Dedifferentiated amniotic fluid mesenchymal stem cell (primary cell): ENCODE measurements at regions not wholly inside any gene's neighbourhood (a gene's known extent, or its start where the extent isn't known, plus 50 kb on each side); places are given as distances from the start of the nearest gene placed in this dataset.
"Not testable (repeated sequence)": the region's sequence is repeated elsewhere in the genome, so short reads cannot be mapped to it uniquely, and the experiment has no call there.

Source experiments
- DNase-seq: peaks from one replicate; pipeline ENCODE4 v3.0.0-alpha.2; 2016; ENCODE audit errors: extremely low spot score

DNA sequence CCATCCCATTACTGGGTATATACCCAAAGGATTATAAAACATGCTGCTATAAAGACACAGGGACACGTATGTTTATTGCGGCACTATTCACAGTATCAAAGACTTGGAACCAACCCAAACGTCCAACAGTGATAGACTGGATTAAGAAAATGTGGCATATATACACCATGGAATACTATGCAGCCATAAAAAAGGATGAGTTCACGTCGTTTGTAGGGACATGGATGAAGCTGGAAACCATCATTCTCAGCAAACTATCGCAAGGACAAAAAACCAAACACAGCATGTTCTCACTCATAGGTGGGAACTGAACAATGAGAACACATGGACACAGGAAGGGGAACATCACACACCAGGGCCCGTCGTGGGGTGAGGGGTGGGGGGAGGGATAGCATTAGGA is 106.1 kb downstream of the CHD1L start:
- not testable (repeated sequence) for DNase-seq

- DNase-seq, result no peak
Observed at GRCh38 chr1:147349533-147349932, 107.0 kb downstream of the CHD1L start.

DNA sequence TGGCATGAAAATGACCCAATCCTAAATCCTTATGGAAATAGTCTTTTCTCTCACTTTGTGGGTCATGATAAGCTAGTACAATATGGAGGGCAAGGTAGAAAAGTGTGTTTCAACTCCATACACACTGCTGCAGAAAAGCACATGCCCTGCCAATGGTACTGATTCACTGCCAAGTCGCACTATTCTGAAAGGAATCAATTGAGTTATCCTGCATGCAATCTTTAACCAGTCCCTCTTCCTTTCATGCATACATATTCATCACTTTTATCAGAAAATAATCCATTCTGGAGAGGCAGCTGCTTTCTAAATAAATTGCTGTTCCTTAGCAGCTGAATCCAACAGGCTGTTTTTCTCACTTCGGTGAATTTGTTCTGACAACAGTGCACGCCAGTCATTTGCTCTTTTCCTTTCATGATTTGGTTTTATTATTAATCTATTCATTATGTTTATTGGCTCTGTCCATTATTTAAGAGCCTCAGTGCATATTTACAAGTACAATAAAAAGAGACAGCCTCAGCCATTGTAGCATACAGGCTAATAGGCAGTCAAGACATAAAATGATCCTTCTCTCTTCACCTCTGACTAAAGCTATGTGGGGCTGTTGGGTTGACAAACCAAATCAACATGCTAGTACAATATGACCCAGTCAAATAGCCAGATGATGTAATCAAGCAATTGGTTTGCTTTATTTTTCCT is 108.8 kb downstream of the CHD1L start:
- no peak for DNase-seq

GRCh38 chr1:147377263-147378246 is 135.1 kb downstream of the CHD1L start:
- no peak for DNase-seq

- DNase-seq, result no peak
Observed at GRCh38 chr1:147379889-147380288, 137.4 kb downstream of the CHD1L start.

- no peak for DNase-seq
Observed at GRCh38 chr1:147384804-147385203, 142.3 kb downstream of the CHD1L start.

GRCh38 chr1:147388969-147389368 is 146.5 kb downstream of the CHD1L start:
- DNase-seq, result no peak

- DNase-seq, result peak; percentile 61
Observed at GRCh38 chr1:147389532-147390184, 147.2 kb downstream of the CHD1L start.

GRCh38 chr1:147390185-147390542 is 147.7 kb downstream of the CHD1L start:
- DNase-seq, result no peak

DNA sequence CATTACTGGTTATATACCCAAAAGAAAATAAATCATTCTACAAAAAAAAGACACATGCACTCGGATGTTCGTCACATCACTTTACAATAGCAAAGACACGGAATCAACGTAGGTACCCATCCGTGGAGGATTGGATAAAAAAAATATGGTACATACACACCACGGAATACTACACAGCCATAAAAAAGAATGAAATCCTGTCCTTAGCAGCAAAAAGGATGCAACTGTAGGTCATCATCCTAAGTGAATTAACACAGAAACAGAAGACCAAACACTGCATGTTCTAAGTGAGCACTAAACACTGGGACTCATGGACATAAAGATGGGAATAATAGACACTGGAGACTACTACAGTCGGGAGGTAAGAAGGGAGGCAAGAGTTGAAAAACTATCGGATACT is 148.6 kb downstream of the CHD1L start:
- no peak for DNase-seq

DNA sequence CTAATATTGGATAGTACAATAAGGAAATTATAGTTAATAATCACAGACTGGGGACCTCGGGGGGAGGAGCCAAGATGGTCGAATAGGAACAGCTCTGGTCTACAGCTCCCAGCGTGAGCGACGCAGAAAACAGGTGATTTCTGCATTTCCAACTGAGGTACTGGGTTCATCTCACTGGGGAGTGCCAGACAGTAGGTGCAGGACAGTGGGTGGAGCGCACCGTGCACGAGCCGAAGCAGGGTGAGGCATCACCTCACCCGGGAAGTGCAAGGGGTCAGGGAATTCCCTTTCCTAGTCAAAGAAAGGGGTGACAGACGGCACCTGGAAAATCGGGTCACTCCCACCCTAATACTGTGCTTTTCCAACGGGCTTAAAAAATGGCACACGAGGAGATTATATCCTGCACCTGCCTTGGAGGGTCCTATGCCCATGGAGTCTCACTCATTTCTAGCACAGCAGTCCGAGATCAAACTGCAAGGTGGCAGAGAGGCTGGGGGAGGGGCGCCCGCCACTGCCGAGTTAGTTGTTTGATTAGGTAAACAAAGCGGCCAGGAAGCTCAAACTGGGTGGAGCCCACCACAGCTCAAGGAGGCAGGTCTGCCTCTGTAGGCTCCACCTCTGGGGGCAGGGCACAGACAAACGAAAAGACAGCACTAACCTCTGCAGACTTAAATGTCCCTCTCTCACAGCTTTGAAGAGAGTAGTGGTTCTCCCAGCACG is 138.8 kb upstream of the BCL9 start:
- DNase-seq, result not testable (repeated sequence)

DNA sequence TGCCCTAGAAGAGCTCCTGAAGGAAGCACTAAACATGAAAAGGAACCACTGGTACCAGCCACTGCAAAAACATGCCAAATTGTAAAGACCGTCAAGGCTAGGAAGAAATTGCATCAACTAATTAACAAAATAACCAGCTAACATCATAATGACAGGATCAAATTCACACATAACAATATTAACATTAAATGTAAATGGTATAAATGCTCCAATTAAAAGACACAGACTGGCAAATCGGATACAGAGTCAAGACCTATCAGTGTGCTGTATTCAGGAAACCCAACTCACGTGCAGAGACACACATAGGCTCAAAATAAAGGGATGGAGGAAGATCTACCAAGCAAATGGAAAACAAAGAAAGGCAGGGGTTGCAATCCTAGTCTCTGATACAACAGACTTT is 137.0 kb upstream of the BCL9 start:
- DNase-seq, result not testable (repeated sequence)

- no peak for DNase-seq
Observed at GRCh38 chr1:147409886-147410285, 131.4 kb upstream of the BCL9 start.

- no peak for DNase-seq
Observed at GRCh38 chr1:147413110-147413605, 128.1 kb upstream of the BCL9 start.

DNA sequence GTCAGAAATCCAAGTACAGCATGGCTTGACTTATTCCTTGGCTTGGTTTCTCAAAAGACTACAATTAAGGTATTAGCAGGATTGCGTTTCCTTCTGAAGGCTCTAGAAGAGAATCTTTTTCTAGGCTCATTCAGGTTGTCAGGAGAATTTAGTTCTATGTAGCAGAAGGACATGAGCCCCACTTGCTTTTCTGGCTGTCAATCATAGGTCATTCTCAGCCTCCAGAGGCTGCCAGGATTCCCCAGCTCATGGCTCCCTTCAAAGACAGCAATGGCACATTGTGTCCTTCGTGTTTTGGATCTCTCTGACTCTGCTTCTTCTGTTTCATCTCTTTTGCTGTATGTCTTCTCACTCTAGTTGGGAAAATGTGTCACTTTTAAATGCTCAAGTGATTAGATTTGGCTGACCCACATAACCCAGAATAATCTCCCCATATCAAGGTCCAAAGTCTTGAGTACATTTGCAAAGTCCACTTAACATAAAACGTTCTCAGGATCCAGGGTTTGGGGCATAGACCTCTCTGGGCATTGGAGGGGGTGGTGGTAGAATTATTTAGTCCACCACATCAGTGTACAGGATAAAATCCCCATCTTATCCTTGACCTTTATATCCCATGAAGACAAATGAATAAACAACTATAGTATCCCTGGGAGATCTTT is 126.7 kb upstream of the BCL9 start:
- no peak for DNase-seq

GRCh38 chr1:147417024-147417423 is 124.3 kb upstream of the BCL9 start:
- DNase-seq, result no peak

GRCh38 chr1:147423100-147423827 is 118.0 kb upstream of the BCL9 start:
- DNase-seq, result not testable (repeated sequence)

DNA sequence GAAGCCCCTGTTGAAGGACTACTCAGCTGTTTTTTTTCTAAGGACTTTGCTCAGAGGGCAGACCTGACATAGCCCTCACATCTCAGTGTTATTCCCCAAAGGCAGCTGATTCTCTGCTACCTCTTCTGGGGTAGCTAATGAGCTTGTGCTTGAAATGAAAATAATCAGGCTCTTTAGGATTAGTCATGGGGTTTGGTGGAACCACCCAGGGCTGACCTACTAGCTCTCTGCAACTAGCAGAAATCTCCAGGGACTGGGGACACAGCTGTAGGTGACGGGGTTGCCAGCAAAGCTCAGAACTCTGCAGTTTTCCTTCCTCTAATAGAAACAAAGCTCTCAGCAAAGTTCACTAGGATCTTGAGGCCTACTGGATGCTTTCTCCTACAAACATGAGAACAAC is 106.4 kb upstream of the BCL9 start:
- DNase-seq, result no peak

- no peak for DNase-seq
Observed at GRCh38 chr1:147444381-147444780, 96.9 kb upstream of the BCL9 start.

- no peak for DNase-seq
Observed at GRCh38 chr1:147451628-147452027, 89.7 kb upstream of the BCL9 start.
